ENCODE measurements at regions not wholly inside any gene's neighbourhood (a gene's known extent, or its start where the extent isn't known, plus 50 kb on each side); places are given as distances from the start of the nearest gene placed in this dataset.
"Not testable (repeated sequence)": the region's sequence is repeated elsewhere in the genome, so short reads cannot be mapped to it uniquely, and the experiment has no call there.

DNA sequence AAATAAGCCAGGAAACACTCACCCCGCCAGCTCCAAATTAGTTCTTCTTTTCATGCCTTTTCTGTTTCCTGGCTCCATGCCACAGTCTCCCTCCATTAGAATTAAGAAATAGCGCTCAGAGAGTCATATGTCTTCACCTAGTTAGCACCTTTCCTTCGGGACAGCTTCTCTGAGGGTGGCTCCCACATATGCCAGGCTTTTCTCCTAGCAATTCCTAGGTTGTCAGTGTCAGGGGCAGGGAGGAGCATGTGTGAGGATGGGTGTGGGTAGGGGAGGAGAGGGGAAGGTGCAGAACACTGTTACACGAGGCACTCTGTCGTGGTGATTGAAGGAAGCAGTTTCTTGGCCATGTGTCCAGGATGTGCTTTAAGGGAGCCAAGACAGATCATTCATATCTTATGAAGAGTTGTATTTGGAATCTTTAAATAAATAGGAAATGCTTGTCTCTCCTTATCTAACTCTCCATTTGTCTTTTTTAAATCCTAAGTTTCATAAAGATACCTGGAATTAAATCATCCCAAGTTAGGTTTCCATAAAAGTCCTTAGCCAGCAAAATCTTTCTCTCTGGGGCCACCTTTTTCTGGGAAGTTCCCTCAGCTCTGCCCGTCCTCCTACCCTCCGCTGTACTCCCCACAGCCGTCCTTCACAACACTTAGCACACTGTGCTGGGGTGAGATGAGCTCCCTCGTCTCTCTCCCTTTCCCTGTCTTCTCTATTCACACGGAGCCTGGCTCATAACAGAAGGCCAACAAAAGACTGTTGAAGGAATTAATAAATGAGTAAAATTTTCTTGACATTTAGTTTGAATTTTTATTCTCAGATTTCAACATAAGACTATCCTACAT is 361.0 kb downstream of the CD83 start:
- Histone ChIP-seq H3K9me3 (no peaks in the 10 kb centered on the region), H3K27ac (no peak overlapping the region), H3K4me1 (peaks cover 15% of the 10 kb centered on the region), H3K27me3 (ENCODE audit: insufficient read depth in 3 of 3, low read length in 2 of 3) (no peaks in the 10 kb centered on the region), H3K36me3 (ENCODE audit: insufficient read depth in 1 of 2, low read depth in 1 of 2) (no peaks in the 10 kb centered on the region), H3K4me3 (no peak overlapping the region)
- TF ChIP-seq, protein P1, sequence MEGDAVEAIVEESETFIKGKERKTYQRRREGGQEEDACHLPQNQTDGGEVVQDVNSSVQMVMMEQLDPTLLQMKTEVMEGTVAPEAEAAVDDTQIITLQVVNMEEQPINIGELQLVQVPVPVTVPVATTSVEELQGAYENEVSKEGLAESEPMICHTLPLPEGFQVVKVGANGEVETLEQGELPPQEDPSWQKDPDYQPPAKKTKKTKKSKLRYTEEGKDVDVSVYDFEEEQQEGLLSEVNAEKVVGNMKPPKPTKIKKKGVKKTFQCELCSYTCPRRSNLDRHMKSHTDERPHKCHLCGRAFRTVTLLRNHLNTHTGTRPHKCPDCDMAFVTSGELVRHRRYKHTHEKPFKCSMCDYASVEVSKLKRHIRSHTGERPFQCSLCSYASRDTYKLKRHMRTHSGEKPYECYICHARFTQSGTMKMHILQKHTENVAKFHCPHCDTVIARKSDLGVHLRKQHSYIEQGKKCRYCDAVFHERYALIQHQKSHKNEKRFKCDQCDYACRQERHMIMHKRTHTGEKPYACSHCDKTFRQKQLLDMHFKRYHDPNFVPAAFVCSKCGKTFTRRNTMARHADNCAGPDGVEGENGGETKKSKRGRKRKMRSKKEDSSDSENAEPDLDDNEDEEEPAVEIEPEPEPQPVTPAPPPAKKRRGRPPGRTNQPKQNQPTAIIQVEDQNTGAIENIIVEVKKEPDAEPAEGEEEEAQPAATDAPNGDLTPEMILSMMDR (IDR thresholded peaks at IDR 0.05) = no peak
- intact Hi-C loops (cut with DNase I) = no loop called here
- WGBS, 3 donors = 59 to 74% (median 64%) methylated on average over 10 of the region's 10 CpGs
- no peak for DNase-seq
- no peak for ATAC-seq

DNA sequence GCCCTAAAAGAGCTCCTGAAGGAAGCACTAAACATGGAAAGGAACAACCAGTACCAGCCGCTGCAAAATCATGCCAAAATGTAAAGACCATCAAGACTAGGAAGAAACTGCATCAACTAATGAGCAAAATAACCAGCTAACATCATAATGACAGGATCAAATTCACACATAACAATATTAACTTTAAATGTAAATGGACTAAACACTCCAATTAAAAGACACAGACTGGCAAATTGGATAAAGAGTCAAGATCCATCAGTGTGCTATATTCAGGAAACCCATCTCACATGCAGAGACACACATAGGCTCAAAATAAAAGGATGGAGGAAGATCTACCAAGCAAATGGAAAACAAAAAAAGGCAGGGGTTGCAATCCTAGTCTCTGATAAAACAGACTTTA is 364.4 kb downstream of the CD83 start:
- H3K36me3 ChIP-seq (ENCODE audit: insufficient read depth in 1 of 2, low read depth in 1 of 2); H3K4me1 ChIP-seq; H3K4me3 ChIP-seq; H3K27ac ChIP-seq; H3K9me3 ChIP-seq; intact Hi-C loops (cut with DNase I); ATAC-seq; H3K27me3 ChIP-seq (ENCODE audit: insufficient read depth in 3 of 3, low read length in 2 of 3); DNase-seq: not testable (repeated sequence)
- WGBS, 3 donors = no CpG with 5 or more reads among the region's 1 CpG

DNA sequence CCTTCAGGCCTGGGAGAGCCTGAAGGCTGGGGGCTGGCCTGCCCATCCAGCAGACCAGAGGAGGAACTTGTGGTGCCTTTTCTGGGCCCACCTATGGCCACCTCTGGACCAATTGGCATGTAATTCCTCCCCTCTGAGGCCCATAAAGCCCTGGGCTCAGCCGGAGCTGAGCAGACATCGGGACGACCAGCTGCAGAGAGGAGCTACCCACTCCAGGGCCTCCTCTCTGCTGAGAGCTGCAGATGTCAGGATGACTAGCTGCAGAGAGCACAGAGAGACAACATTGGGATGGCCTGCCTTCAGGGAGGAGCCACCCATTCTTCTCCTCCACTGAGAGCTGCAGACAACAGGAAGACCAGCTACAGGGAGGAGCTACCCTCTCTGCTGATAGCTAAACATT is 370.1 kb downstream of the CD83 start:
- Histone ChIP-seq H3K27ac (no peak overlapping the region), H3K27me3 (ENCODE audit: insufficient read depth in 3 of 3, low read length in 2 of 3) (no peaks in the 10 kb centered on the region), H3K4me3 (no peak overlapping the region), H3K36me3 (ENCODE audit: insufficient read depth in 1 of 2, low read depth in 1 of 2) (no peaks in the 10 kb centered on the region), H3K9me3 (no peaks in the 10 kb centered on the region), H3K4me1 (peaks cover 4% of the 10 kb centered on the region)
- DNase-seq = no peak
- intact Hi-C loops (cut with DNase I) = no loop called here
- TF ChIP-seq, protein P1 (IDR thresholded peaks at IDR 0.05) = no peak
- WGBS, 3 donors = 94 to 98% (median 97%) methylated on average over 3 of the region's 3 CpGs
- ATAC-seq = no peak

DNA sequence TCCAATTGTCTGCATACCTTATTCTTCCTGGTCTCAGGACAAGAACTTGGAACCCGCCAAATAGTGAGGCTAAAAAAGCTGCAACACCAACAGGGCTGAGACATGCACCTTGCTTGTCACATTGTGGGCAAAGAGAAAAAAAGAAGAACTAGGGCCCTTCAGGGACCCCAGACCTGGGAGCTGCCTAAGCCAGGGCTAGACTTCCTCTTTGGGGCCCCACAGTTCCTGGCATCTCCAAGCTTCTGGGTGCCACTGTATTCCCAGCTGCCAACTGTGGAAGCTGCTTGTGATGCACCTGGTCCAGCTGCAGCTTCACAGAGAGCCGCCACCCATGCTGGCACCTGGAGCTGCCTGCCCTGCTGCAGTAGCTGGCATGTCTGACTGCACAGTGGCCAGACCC is 370.6 kb downstream of the CD83 start:
- Histone ChIP-seq H3K36me3 (ENCODE audit: insufficient read depth in 1 of 2, low read depth in 1 of 2) (no peaks in the 10 kb centered on the region), H3K4me3 (no peak overlapping the region), H3K9me3 (no peaks in the 10 kb centered on the region), H3K27ac (no peak overlapping the region), H3K27me3 (ENCODE audit: insufficient read depth in 3 of 3, low read length in 2 of 3) (no peaks in the 10 kb centered on the region), H3K4me1 (peaks cover 4% of the 10 kb centered on the region)
- intact Hi-C loops (cut with DNase I) = no loop called here
- TF ChIP-seq, protein P1 (IDR thresholded peaks at IDR 0.05) = no peak
- ATAC-seq (no peak), DNase-seq (no peak)
- 95 to 100% (median 97%) methylated on average over 2 of the region's 2 CpGs for WGBS, 3 donors

DNA sequence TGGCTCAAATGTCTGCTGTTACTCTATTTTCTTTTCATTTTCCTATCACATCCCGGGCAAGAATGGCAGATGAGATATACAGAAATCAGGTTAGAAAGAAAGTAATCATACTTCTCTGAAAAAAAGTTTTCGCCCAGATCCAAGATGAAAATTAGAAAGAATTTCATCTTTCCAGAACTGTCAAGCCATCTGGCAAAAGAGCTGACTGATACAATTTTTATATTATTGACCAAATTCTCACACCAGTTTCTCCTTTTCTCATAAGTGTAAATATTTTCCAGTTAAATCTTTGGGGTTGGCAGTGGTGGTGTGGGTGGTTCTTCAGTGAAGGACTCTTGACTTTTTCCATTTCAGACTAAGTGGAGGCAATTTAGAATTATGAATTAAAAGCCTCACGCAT is 371.9 kb downstream of the CD83 start:
- intact Hi-C loops (cut with DNase I) = no loop called here
- no peaks in the 10 kb centered on the region for H3K9me3 ChIP-seq
- WGBS, 3 donors = 91 to 93% (median 93%) methylated on average over 3 of the region's 3 CpGs
- no peak for DNase-seq
- no peak overlapping the region for H3K4me3 ChIP-seq
- H3K36me3 ChIP-seq (ENCODE audit: insufficient read depth in 1 of 2, low read depth in 1 of 2) = no peaks in the 10 kb centered on the region
- H3K27me3 ChIP-seq (ENCODE audit: insufficient read depth in 3 of 3, low read length in 2 of 3) = no peaks in the 10 kb centered on the region
- ATAC-seq = no peak
- no peak overlapping the region for H3K27ac ChIP-seq
- peaks cover 4% of the 10 kb centered on the region for H3K4me1 ChIP-seq
- TF ChIP-seq, protein P1 (IDR thresholded peaks at IDR 0.05) = no peak
